OCI-LY7 (cell line): ENCODE measurements at regions not wholly inside any gene's neighbourhood (a gene's known extent, or its start where the extent isn't known, plus 50 kb on each side); places are given as distances from the start of the nearest gene placed in this dataset.

ENCODE experiments used
- BruUV-seq: library from RNA; stranded (reverse); fragments of 400-500 nt; replicated peaks from 2 replicates; lab custom pipeline; 2021; lab: Mats Ljungman, UMichigan
- CTCF ChIA-PET: fragments of 300-600 bp; sonication (Branson Sonifier 250); formaldehyde crosslinking; loops from one replicate; lab custom pipeline; 2022; ENCODE audit warnings: antibody characterized with exemption; ENCODE audit not compliant: unreplicated experiment; lab: Charles Lee
- POLR2A ChIA-PET: fragments of 300-600 bp; sonication (Branson Sonifier 250); formaldehyde crosslinking; loops from one replicate; lab custom pipeline; 2022; ENCODE audit warnings: antibody characterized with exemption; lab: Charles Lee
- DNase-seq: peaks from one replicate; pipeline ENCODE4 v3.0.0-alpha.2; 2015; ENCODE audit warnings: low spot score
- H2AFZ ChIP-seq: fragments of 200-600 bp; sonication (generic), shearing (Covaris generic); 2 replicates; pipeline ENCODE4 v1.6.1; 2014; ENCODE audit warnings: mild to moderate bottlenecking, antibody characterized with exemption, low read length, moderate library complexity
- H3K27ac ChIP-seq: fragments of 200-600 bp; sonication (generic); 2 replicates; pipeline ENCODE4 v1.5.1; 2014; ENCODE audit warnings: mixed run types, low read depth, mild to moderate bottlenecking, moderate library complexity, low read length, inconsistent platforms; ENCODE audit not compliant: poor library complexity, severe bottlenecking
- H3K36me3 ChIP-seq: fragments of 200-600 bp; sonication (generic); 2 replicates; pipeline ENCODE4 v1.6.1; 2014; ENCODE audit warnings: mild to moderate bottlenecking, antibody characterized with exemption, low read length, moderate library complexity, mixed read lengths; ENCODE audit not compliant: insufficient read depth
- H3K4me1 ChIP-seq: fragments of 200-600 bp; sonication (generic); 2 replicates; pipeline ENCODE4 v1.5.1; 2014; ENCODE audit warnings: mild to moderate bottlenecking, low read length; ENCODE audit not compliant: insufficient read depth, poor library complexity, severe bottlenecking
- H3K4me2 ChIP-seq: fragments of 200-600 bp; sonication (generic); 2 replicates; pipeline ENCODE4 v1.6.1; 2014; ENCODE audit warnings: mild to moderate bottlenecking, low read length
- H3K4me3 ChIP-seq: fragments of 200-600 bp; sonication (generic); 2 replicates; pipeline ENCODE4 v1.5.1; 2014; ENCODE audit warnings: mild to moderate bottlenecking, low read depth, low read length; ENCODE audit not compliant: poor library complexity, severe bottlenecking
- H3K79me2 ChIP-seq: fragments of 200-600 bp; sonication (generic); 2 replicates; pipeline ENCODE4 v1.6.1; 2016; ENCODE audit warnings: low read depth, mild to moderate bottlenecking, low read length, moderate library complexity, mixed read lengths; ENCODE audit not compliant: insufficient read depth
- H3K9me2 ChIP-seq: fragments of 200-600 bp; sonication (generic); 2 replicates; pipeline ENCODE4 v1.6.1; 2016; ENCODE audit warnings: mild to moderate bottlenecking, low read length, mixed read lengths; ENCODE audit not compliant: insufficient read depth
- H3K9me3 ChIP-seq: fragments of 200-600 bp; sonication (generic); 2 replicates; pipeline ENCODE4 v1.6.1; 2014; ENCODE audit warnings: mild to moderate bottlenecking, mixed run types, low read length, mixed read lengths
- H4K20me1 ChIP-seq: fragments of 200-600 bp; sonication (generic); 2 replicates; pipeline ENCODE4 v1.6.1; 2014; ENCODE audit warnings: mild to moderate bottlenecking, antibody characterized with exemption, low read length, moderate library complexity, mixed read lengths; ENCODE audit not compliant: insufficient read depth
- EZH2phosphoT487 ChIP-seq: fragments of 200-600 bp; sonication (generic); IDR thresholded peaks from 2 replicates; pipeline ENCODE4 v1.6.1; 2018; ENCODE audit warnings: low read depth, borderline replicate concordance, mild to moderate bottlenecking, mixed run types, antibody characterized with exemption, low read length, moderate library complexity, mixed read lengths
- intact Hi-C: fragments of 100-400 bp; cut with micrococcal nuclease; formaldehyde crosslinking; loops from one replicate; pipeline ENCODE4 v1.10.0; 2022; ENCODE audit not compliant: unreplicated experiment
- TF ChIP-seq, protein P1 (sequence below): fragments of 200-600 bp; sonication (generic); conservative IDR thresholded peaks from 2 replicates; pipeline ENCODE4 v1.5.1; 2014; ENCODE audit warnings: mild to moderate bottlenecking, antibody characterized with exemption, low read length, moderate library complexity, mixed read lengths

DNA sequence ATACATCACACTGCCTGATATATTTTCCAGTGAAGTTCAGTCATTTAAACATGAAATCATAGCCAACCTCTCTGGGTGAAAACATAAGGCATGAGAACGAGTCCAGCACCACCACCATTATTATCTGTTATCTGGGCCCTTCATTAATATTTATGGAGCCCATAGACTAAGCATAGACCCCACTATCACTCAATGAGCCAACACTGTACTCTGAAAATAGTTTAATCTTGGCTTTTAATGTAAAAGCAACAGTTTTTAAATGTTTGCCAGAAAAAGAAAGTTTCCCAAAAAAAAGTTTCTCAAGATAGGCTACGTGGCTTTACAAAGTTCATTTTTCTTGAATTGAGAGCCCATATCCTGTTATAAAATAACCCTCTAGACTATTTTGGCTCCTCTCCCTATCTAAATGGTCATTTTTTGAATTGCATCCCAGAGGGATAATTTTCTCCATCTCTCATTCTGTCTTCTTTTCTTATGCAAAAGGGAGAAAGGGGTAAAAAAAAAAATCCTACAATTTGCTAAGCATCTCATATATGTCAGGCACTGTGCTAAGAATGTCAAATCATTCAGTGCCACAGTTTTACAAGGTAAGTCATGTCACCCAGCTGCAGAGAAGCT, 66.1 kb downstream of the FZD1 start:
- Histone ChIP-seq H2AFZ (no peak overlapping the region), H3K79me2 (no peaks in the 10 kb centered on the region), H3K9me3 (no peaks in the 10 kb centered on the region), H4K20me1 (no peaks in the 10 kb centered on the region), H3K4me1 (no peaks in the 10 kb centered on the region), H3K27ac (no peak overlapping the region), H3K9me2 (no peaks in the 10 kb centered on the region), H3K4me2 (no peak overlapping the region), H3K4me3 (no peak overlapping the region), H3K36me3 (no peaks in the 10 kb centered on the region)
- DNase-seq, result no peak
- ChIA-PET POLR2A (no interaction called here), CTCF (no interaction called here)
- no peak for TF ChIP-seq EZH2phosphoT487
- TF ChIP-seq, protein P1, sequence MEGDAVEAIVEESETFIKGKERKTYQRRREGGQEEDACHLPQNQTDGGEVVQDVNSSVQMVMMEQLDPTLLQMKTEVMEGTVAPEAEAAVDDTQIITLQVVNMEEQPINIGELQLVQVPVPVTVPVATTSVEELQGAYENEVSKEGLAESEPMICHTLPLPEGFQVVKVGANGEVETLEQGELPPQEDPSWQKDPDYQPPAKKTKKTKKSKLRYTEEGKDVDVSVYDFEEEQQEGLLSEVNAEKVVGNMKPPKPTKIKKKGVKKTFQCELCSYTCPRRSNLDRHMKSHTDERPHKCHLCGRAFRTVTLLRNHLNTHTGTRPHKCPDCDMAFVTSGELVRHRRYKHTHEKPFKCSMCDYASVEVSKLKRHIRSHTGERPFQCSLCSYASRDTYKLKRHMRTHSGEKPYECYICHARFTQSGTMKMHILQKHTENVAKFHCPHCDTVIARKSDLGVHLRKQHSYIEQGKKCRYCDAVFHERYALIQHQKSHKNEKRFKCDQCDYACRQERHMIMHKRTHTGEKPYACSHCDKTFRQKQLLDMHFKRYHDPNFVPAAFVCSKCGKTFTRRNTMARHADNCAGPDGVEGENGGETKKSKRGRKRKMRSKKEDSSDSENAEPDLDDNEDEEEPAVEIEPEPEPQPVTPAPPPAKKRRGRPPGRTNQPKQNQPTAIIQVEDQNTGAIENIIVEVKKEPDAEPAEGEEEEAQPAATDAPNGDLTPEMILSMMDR, result no peak
- BruUV-seq, result no TSS peak
- intact Hi-C loops, result no loop called here

DNA sequence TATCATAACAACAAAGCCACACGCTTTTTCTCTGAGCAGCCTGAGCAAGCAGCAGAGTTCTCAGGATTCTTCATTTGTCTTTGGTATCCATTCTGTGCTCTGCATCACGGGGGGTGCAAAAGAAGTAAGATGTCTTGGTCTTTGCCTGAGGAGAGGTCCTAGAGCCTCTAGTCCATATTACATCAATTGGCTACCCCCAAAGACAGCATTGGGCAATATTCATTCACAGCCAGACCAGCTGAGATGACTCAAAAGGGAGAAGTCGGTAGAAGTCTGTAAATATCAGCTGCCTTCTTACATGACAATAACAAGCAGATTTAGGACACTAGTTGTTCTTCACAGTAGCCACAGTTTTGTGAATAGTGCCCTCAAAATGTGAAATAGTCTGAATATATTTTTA, 66.6 kb downstream of the FZD1 start:
- intact Hi-C loops, result no loop called here
- no peak overlapping the region for H3K4me2 ChIP-seq
- no TSS peak for BruUV-seq

DNA sequence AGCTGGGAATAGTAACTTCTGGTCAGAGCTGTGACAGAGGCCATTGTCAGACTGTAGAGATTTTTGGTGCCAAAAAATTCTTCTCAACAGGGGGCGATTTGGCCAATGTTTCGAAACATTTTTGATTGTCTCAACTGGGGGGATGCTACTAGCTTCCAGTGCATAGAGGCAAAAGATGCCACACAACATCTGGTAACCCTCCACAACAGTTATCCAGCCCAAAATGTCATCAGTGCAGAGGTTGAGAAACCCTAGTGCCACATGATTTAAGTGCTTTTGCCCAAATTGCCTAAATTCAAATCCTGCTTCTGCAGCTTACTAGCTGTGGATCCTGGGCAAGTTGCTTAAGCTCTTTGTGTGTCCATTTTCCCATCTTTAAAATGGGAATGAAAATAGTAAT, 71.9 kb downstream of the FZD1 start:
- Histone ChIP-seq H3K9me2 (no peaks in the 10 kb centered on the region), H4K20me1 (no peaks in the 10 kb centered on the region), H3K79me2 (no peaks in the 10 kb centered on the region), H3K4me1 (no peaks in the 10 kb centered on the region), H3K4me2 (no peak overlapping the region), H2AFZ (no peak overlapping the region), H3K27ac (no peak overlapping the region), H3K4me3 (no peak overlapping the region), H3K9me3 (no peaks in the 10 kb centered on the region), H3K36me3 (no peaks in the 10 kb centered on the region)
- no TSS peak for BruUV-seq
- intact Hi-C loops, result no loop called here
- DNase-seq, result no peak
- no peak for TF ChIP-seq EZH2phosphoT487
- TF ChIP-seq, protein P1, result no peak
- POLR2A ChIA-PET, result no interaction called here
- CTCF ChIA-PET, result no interaction called here

More for the DNA sequence above, 66.6 kb downstream of the FZD1 start:
- ChIA-PET CTCF (no interaction called here), POLR2A (no interaction called here)
- Histone ChIP-seq H3K9me3 (no peaks in the 10 kb centered on the region), H2AFZ (no peak overlapping the region), H3K9me2 (no peaks in the 10 kb centered on the region), H4K20me1 (no peaks in the 10 kb centered on the region), H3K79me2 (no peaks in the 10 kb centered on the region), H3K4me1 (no peaks in the 10 kb centered on the region), H3K4me3 (no peak overlapping the region), H3K36me3 (no peaks in the 10 kb centered on the region), H3K27ac (no peak overlapping the region)
- TF ChIP-seq, protein P1, result no peak
- TF ChIP-seq EZH2phosphoT487, result no peak
- no peak for DNase-seq
